Transverse colon (tissue), 4 donors: ENCODE measurements at regions not wholly inside any gene's neighbourhood (a gene's known extent, or its start where the extent isn't known, plus 50 kb on each side); places are given as distances from the start of the nearest gene placed in this dataset.

Experiments used
- DNase-seq: peaks from one replicate; pipeline ENCODE4 v3.0.0-alpha.2; 2019
- H3K27ac ChIP-seq, 4 donors: fragments of 200-600 bp; sonication (generic); 2 replicates each; pipeline ENCODE4 v1.5.1; 2016 to 2018; ENCODE audit warnings: inconsistent platforms in 4 of 4
- H3K27me3 ChIP-seq: fragments of 200-600 bp; sonication (generic); 2 replicates; pipeline ENCODE4 v1.5.1; 2017; ENCODE audit warnings: inconsistent platforms
- H3K36me3 ChIP-seq, 4 donors: fragments of 200-600 bp; sonication (generic); 2 replicates each; pipeline ENCODE4 v1.5.1; 2017 to 2019; ENCODE audit warnings: inconsistent platforms in 4 of 4
- H3K4me1 ChIP-seq, 4 donors: fragments of 200-600 bp; sonication (generic); 2 replicates each; pipeline ENCODE4 v1.5.1; 2017 to 2020; ENCODE audit warnings: inconsistent platforms in 4 of 4
- H3K4me3 ChIP-seq, 4 donors: fragments of 200-600 bp; sonication (generic); 1 replicate in 1 of 4; 2 replicates in 3 of 4; pipeline versions ENCODE4 v1.5.1 to v1.6.1; 2017 to 2019; ENCODE audit warnings: inconsistent platforms in 4 of 4
- H3K9me3 ChIP-seq, 2 donors: fragments of 200-600 bp; sonication (generic); 2 replicates each; pipeline ENCODE4 v1.5.1; 2017 to 2019; ENCODE audit warnings: inconsistent platforms in 2 of 2
- EP300 ChIP-seq: sonication (generic); formaldehyde crosslinking; IDR thresholded peaks from one replicate; pipeline ENCODE4 v1.6.1; 2017; ENCODE audit warnings: antibody characterized with exemption, low read depth
- POLR2A ChIP-seq: fragments of 450-650 bp; IDR thresholded peaks from one replicate; pipeline ENCODE4 v1.6.1; 2016; ENCODE audit warnings: antibody characterized with exemption, mild to moderate bottlenecking, moderate library complexity
- POLR2AphosphoS5 ChIP-seq, 3 donors: sonication (generic); formaldehyde crosslinking; IDR thresholded peaks; one replicate each; pipeline ENCODE4 v1.6.1; 2016; ENCODE audit warnings: antibody characterized with exemption in 3 of 3
- WGBS, 2 donors: methylation state at CpG; one replicate each; pipeline ENCODE4 v1.1.5; 2018; ENCODE audit warnings: low coverage in 1 of 2; 5-methylcytosine and 5-hydroxymethylcytosine counted together
- in situ Hi-C, 4 donors: fragments of 200-750 bp; cut with MboI; loops; one replicate each; pipeline versions ENCODE4 v1.15.0 to v1.15.1; 2017; ENCODE audit warnings: low sequenced_read_pairs in 3 of 4, low pct_ligation_motif_present in 1 of 4, low pct_unique_long_range_greater_than_20kb in 1 of 4
- intact Hi-C: fragments of 100-400 bp; cut with DNase I; formaldehyde crosslinking; loops from one replicate; pipeline ENCODE4 v1.15.1; 2023; ENCODE audit warnings: low total_unique reads
- TF ChIP-seq, protein P1 (sequence below), 5 experiments: fragments of 200-600 bp in 3 of 5; fragments of 450-650 bp in 2 of 5; sonication (generic) in 3 of 5; IDR thresholded peaks; 1 replicate in 2 of 5; 2 replicates in 3 of 5; pipeline ENCODE4 v1.5.1; 2016 to 2017; ENCODE audit warnings: antibody characterized with exemption in 5 of 5, inconsistent platforms in 3 of 5, mild to moderate bottlenecking in 2 of 5, moderate library complexity in 1 of 5

DNA sequence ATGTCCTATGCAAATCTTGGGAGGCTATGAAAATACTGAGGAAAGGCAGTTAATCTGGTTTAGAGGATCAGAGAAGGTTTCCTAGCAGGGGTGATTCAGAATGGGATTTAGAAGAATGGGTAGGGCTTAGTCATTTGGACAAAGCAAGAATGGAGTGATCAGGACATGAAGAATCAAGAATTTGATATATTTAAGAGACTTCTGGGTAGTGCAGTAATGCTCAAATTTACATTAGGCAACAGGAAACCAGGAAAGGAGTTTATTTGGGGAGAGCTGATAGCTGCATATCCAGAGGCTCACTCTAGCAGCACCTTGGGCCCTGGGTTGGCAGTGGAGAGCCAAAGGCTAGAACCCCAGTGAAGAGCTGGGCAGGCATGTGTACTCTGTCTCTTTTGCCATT, 78.9 kb upstream of the PAPPA start:
- Histone ChIP-seq H3K9me3 (no peaks in the 10 kb centered on the region), H3K36me3 (no peaks in the 10 kb centered on the region), H3K27me3 (no peaks in the 10 kb centered on the region), H3K4me3 (no peak overlapping the region), H3K27ac (no peak overlapping the region), H3K4me1 (no peaks in the 10 kb centered on the region)
- in situ Hi-C loops (no loop called here), intact Hi-C loops (no loop called here)
- TF ChIP-seq, protein P1, sequence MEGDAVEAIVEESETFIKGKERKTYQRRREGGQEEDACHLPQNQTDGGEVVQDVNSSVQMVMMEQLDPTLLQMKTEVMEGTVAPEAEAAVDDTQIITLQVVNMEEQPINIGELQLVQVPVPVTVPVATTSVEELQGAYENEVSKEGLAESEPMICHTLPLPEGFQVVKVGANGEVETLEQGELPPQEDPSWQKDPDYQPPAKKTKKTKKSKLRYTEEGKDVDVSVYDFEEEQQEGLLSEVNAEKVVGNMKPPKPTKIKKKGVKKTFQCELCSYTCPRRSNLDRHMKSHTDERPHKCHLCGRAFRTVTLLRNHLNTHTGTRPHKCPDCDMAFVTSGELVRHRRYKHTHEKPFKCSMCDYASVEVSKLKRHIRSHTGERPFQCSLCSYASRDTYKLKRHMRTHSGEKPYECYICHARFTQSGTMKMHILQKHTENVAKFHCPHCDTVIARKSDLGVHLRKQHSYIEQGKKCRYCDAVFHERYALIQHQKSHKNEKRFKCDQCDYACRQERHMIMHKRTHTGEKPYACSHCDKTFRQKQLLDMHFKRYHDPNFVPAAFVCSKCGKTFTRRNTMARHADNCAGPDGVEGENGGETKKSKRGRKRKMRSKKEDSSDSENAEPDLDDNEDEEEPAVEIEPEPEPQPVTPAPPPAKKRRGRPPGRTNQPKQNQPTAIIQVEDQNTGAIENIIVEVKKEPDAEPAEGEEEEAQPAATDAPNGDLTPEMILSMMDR (IDR thresholded peaks at IDR 0.05): no peak
- TF ChIP-seq EP300 (no peak), POLR2A (no peak), POLR2AphosphoS5 (IDR thresholded peaks at IDR 0.05) (no peak)
- no peak for DNase-seq

DNA sequence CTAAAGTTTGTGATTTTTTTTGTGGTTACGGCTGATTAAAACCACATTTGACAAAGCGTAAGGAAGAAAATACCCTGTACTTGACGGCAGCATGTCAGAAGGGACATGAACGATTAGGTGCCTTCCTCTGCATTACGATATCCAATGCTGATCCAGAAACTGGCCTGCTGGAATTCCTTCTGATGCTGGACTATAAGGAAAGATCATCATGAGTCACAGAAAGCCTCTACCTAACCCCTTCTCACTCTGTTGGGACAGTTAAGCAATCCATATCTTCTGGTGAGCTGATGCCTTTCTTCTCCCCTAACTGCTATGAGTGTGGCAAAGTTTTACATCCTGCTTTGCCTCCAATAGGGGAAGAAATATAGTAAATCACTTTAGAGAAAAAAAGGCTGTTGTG, 78.4 kb upstream of the PAPPA start:
- H3K4me3 ChIP-seq: no peak overlapping the region
- no peaks in the 10 kb centered on the region for H3K36me3 ChIP-seq
- H3K27ac ChIP-seq: no peak overlapping the region
- WGBS, 2 donors: 87 to 92% methylated on average over 5 of the region's 5 CpGs
- no peaks in the 10 kb centered on the region for H3K27me3 ChIP-seq
- no peaks in the 10 kb centered on the region for H3K4me1 ChIP-seq
- H3K9me3 ChIP-seq: no peaks in the 10 kb centered on the region
- in situ Hi-C loops: no loop called here
- intact Hi-C loops: no loop called here
- TF ChIP-seq, protein P1 (IDR thresholded peaks at IDR 0.05): no peak
- TF ChIP-seq POLR2A (no peak), EP300 (no peak), POLR2AphosphoS5 (IDR thresholded peaks at IDR 0.05) (no peak)
- no peak for DNase-seq

DNA sequence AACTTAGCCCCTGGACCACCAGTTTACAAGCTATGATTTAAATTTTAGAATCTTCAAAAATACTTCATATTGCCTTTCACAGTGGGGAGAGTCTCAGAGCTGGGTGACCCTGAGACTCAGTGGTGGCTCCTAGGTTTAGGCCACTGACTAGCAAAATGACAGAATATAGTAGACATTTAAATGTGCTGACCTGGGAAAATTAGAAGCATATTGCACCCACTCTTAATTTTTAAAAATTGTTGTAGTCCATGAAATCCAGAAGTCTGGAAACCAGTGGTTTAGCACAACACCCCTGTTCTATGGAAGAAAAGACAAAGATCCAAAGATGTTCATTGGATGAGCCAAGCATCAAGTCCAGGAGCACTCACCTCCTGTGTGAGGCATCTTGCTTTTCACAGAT, 75.0 kb upstream of the PAPPA start:
- Histone ChIP-seq H3K9me3 (no peaks in the 10 kb centered on the region), H3K4me1 (no peaks in the 10 kb centered on the region), H3K4me3 (no peak overlapping the region), H3K27me3 (no peaks in the 10 kb centered on the region), H3K27ac (no peak overlapping the region), H3K36me3 (no peaks in the 10 kb centered on the region)
- TF ChIP-seq POLR2AphosphoS5 (IDR thresholded peaks at IDR 0.05): no peak
- no peak for TF ChIP-seq EP300
- TF ChIP-seq, protein P1 (IDR thresholded peaks at IDR 0.05): no peak
- no peak for TF ChIP-seq POLR2A
- intact Hi-C loops (no loop called here), in situ Hi-C loops (no loop called here)
- DNase-seq: no peak

DNA sequence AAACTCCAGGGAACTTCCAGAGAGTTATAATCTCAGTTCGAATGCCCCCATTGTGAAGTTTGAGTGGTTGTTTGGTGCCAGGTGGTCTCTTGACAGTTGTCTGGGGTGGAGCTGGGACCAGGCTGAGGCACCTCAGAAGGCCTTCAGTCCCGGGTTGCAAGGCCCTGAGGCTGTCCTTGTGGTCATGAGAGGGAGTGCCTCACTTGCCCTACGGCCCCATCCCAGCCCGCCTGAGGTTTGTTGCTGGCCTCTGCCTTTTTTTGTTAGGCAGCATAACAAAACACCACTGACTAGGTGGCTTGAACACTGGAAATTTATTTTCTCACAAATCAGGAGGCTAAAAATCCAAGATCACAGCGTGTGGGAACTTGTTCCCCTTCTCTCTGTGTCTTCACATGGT, 73.0 kb upstream of the PAPPA start:
- Histone ChIP-seq H3K9me3 (no peaks in the 10 kb centered on the region), H3K36me3 (no peaks in the 10 kb centered on the region), H3K4me3 (no peak overlapping the region), H3K27me3 (no peaks in the 10 kb centered on the region), H3K27ac (no peak overlapping the region), H3K4me1 (no peaks in the 10 kb centered on the region)
- in situ Hi-C loops (no loop called here), intact Hi-C loops (no loop called here)
- no peak for DNase-seq
- TF ChIP-seq, protein P1 (IDR thresholded peaks at IDR 0.05): no peak
- TF ChIP-seq POLR2AphosphoS5 (IDR thresholded peaks at IDR 0.05) (no peak), EP300 (no peak), POLR2A (no peak)
- 65 to 67% methylated on average over 2 to 5 of the region's 5 CpGs for WGBS, 2 donors
